ENCODE measurements at regions not wholly inside any gene's neighbourhood (a gene's known extent, or its start where the extent isn't known, plus 50 kb on each side); places are given as distances from the start of the nearest gene placed in this dataset.

DNA sequence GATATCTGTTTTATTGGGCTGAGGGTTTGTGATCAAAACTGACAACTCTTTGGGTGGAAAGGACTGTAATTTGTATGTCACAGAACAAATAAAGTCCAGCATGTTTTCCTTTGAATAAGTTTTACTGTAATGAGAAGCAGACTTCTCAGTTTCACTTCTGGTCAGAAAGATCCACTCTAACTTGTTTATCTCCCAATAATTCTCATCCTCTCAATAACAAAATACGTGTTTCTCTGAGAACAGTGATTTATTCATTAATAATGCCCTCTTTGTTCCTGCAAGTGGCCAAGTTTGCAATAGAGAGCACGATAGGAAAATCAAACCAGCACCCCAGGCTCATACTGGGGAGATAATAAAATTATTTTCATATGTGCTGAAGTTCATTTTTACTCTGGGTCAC is 190.6 kb downstream of the CNTN3 start:
- Histone ChIP-seq H3K4me1 (no peaks in the 10 kb centered on the region), H3K36me3 (no peaks in the 10 kb centered on the region), H3K27ac (no peak overlapping the region), H3K9me3 (no peaks in the 10 kb centered on the region), H3K27me3 (no peaks in the 10 kb centered on the region), H3K4me3 (no peak overlapping the region)
- TF ChIP-seq, protein P1, sequence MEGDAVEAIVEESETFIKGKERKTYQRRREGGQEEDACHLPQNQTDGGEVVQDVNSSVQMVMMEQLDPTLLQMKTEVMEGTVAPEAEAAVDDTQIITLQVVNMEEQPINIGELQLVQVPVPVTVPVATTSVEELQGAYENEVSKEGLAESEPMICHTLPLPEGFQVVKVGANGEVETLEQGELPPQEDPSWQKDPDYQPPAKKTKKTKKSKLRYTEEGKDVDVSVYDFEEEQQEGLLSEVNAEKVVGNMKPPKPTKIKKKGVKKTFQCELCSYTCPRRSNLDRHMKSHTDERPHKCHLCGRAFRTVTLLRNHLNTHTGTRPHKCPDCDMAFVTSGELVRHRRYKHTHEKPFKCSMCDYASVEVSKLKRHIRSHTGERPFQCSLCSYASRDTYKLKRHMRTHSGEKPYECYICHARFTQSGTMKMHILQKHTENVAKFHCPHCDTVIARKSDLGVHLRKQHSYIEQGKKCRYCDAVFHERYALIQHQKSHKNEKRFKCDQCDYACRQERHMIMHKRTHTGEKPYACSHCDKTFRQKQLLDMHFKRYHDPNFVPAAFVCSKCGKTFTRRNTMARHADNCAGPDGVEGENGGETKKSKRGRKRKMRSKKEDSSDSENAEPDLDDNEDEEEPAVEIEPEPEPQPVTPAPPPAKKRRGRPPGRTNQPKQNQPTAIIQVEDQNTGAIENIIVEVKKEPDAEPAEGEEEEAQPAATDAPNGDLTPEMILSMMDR (IDR thresholded peaks at IDR 0.05): no peak
- no peak for TF ChIP-seq POLR2A (IDR thresholded peaks at IDR 0.05)
- DNase-seq: no peak

DNA sequence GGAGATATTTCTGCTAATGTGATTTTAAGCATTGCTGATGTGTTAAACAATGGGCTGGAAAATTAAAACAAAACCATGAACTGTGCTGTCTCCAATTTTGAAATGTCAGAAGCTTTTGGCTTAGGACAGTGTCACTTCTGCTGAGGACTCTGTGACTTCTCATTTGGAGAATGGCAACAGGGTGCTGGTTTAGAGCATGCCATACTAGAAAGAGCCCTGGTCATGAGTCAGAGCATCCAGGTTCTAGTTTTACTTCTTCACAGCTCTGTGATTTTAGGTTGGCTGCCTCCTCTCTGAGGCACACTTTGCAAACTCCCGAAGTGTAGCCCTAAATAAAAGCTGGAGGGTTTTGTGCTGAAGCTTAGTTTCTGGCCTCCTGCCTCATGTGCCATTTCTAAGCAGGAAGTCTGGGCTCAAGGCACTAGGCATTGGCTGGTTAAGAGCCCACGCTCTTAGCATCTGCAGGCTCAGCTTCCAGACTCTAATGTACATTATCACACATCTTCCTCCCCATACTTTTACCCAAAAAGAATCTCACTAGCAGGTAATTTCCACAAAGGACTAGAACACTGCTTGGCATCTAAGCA is 193.8 kb downstream of the CNTN3 start:
- Histone ChIP-seq H3K27me3 (no peaks in the 10 kb centered on the region), H3K27ac (no peak overlapping the region), H3K36me3 (no peaks in the 10 kb centered on the region), H3K9me3 (no peaks in the 10 kb centered on the region), H3K4me3 (no peak overlapping the region), H3K4me1 (no peaks in the 10 kb centered on the region)
- no peak for DNase-seq
- TF ChIP-seq, protein P1 (IDR thresholded peaks at IDR 0.05): no peak
- no peak for TF ChIP-seq POLR2A (IDR thresholded peaks at IDR 0.05)

DNA sequence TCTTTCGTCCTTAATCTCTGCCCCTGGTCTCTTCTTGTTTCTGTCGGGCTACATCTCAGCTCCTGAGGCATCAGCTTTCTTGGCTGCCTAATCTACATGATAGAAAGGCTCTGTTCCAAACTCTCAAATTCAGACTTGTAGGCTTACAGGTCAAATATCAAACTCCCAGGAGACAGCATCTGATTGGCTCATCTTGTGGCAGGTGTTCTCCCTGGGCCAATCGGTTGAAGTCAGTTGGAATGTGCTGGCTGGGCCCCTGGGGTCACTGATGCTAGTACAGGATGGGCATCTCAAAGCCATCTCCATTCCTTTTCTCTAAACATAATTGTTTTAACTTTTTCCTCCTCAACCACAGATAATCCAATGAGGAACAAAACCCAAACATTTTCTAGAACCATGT is 198.7 kb downstream of the CNTN3 start:
- Histone ChIP-seq H3K27me3 (no peaks in the 10 kb centered on the region), H3K4me3 (no peak overlapping the region), H3K9me3 (no peaks in the 10 kb centered on the region), H3K27ac (no peak overlapping the region), H3K36me3 (no peaks in the 10 kb centered on the region), H3K4me1 (no peaks in the 10 kb centered on the region)
- no peak for TF ChIP-seq POLR2A (IDR thresholded peaks at IDR 0.05)
- TF ChIP-seq, protein P1 (IDR thresholded peaks at IDR 0.05): no peak
- DNase-seq: no peak

DNA sequence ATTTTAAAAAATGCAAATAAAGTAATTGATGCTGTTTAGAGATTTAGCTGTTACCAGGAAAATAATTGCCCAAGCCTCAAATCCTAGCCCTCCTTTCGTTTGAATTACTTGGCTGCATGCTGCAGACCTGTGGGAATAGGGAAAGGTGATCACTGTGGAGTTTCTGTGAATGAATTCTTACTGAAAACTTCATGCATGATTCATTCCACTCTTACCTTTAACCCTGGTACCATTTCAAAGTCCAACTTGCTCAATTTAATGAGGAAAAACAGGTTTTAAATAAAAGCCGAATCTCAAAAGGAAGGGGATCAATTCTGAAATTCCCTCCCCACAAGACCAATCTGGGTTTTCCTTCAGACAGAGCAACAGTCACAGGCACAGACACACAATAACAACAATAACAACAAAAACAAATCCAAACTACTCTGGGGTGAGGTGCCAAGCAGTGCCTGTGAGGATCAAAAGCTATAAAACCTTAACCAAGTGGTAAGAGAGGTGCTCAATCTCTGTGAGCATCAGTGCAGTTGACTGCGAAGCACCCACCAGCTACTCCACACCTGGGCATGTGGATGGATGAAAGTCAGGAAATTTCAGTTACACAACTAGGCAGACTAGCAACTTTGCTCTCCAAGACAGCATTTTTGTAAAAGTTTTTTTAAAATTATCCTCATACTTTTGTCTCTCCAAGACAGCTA is 200.8 kb downstream of the CNTN3 start:
- DNase-seq: no peak
- Histone ChIP-seq H3K9me3 (no peaks in the 10 kb centered on the region), H3K4me3 (no peak overlapping the region), H3K27me3 (no peaks in the 10 kb centered on the region), H3K4me1 (no peaks in the 10 kb centered on the region), H3K27ac (no peak overlapping the region), H3K36me3 (no peaks in the 10 kb centered on the region)
- no peak for TF ChIP-seq POLR2A (IDR thresholded peaks at IDR 0.05)
- TF ChIP-seq, protein P1 (IDR thresholded peaks at IDR 0.05): no peak

DNA sequence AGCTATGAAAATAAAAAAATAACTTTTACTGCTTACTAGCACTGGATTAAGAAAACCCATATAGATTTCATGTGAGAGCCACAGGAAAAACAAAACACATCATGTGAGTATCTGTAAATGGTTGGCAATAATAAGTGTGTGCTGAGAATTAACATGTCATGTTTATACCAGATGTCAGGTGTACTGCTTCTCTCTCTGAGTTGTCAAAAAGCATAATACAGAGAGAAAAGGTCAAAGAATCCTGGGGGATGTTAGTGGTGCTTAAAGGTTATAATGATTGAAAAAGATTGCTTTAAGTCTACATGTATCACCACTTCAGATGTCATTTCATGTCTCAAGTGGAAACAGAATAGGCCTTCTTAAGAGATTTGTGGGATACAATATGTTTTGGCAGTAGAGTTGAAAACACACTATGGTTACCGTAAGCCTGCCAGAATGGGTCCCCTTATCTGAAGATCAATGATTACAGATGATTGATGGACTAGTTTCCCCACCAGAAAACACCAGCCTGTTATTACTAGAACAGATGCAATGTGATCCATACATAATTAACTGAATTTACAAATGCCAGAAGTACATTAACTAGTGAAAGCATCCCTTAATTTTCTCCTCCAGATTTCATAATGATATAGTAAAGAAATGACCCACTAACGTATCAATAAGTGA is 204.1 kb downstream of the CNTN3 start:
- H3K36me3 ChIP-seq: no peaks in the 10 kb centered on the region
- TF ChIP-seq POLR2A (IDR thresholded peaks at IDR 0.05): no peak
- TF ChIP-seq, protein P1 (IDR thresholded peaks at IDR 0.05): no peak
- H3K27ac ChIP-seq: no peak overlapping the region
- no peak overlapping the region for H3K4me3 ChIP-seq
- H3K27me3 ChIP-seq: no peaks in the 10 kb centered on the region
- no peaks in the 10 kb centered on the region for H3K9me3 ChIP-seq
- no peak for DNase-seq
- no peaks in the 10 kb centered on the region for H3K4me1 ChIP-seq

Measured in Peyer's patch (tissue), 4 donors.